ENCODE measurements at regions not wholly inside any gene's neighbourhood (a gene's known extent, or its start where the extent isn't known, plus 50 kb on each side); places are given as distances from the start of the nearest gene placed in this dataset.
"Not testable (repeated sequence)": the region's sequence is repeated elsewhere in the genome, so short reads cannot be mapped to it uniquely, and the experiment has no call there.

DNA sequence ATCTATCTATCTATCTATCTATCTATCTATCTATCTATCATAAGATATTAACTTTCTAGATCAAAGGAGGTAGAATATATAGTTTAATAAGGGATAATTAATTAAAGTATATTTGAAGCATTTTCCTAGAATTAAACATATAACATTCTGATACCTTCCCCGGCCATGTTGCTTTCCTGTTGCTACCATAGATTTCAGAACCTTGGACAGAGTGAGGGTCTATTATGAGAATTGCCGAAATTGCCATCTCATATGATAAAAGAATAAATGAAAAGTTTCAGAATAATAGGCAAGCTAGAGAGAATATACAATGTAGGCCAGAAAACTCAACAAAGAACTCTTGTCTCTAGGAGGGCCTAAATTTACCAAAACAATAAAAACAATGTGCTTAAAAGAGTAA is 706.1 kb upstream of the TMPRSS15 start:
- Histone ChIP-seq H3K79me1 (ENCODE audit: low read depth, low read length) (no peaks in the 10 kb centered on the region), H2AFZ (ENCODE audit: low read length) (no peak overlapping the region), H3K9ac (ENCODE audit: low read depth, low read length, poor library complexity) (no peak overlapping the region), H3K4me3 (ENCODE audit: low read length in 2 of 2) (no peak overlapping the region), H2BK120ac (ENCODE audit: low read depth, low read length) (no peak overlapping the region), H2BK15ac (ENCODE audit: low read length) (no peak overlapping the region), H4K91ac (ENCODE audit: low read depth, low read length, poor library complexity) (no peak overlapping the region), H2AK5ac (ENCODE audit: low read depth, low read length) (no peak overlapping the region), H3K9me3 (replicated peaks in 1 of 2; ENCODE audit: control insufficient read depth in 2 of 2, insufficient read depth in 1 of 2, low read depth in 1 of 2, low read length in 2 of 2) (no peaks in the 10 kb centered on the region), H3K4me2 (ENCODE audit: insufficient read depth, low read length, poor library complexity, severe bottlenecking) (no peak overlapping the region), H3K27ac (replicated peaks; ENCODE audit: low read length) (no peak overlapping the region), H3K4ac (ENCODE audit: low read length) (no peak overlapping the region), H3K4me1 (ENCODE audit: control insufficient read depth in 2 of 2, insufficient read depth in 1 of 2, low read depth in 1 of 2, low read length in 2 of 2) (no peaks in the 10 kb centered on the region), H3K18ac (ENCODE audit: low read length) (no peak overlapping the region), H3K14ac (ENCODE audit: low read length) (no peak overlapping the region), H4K8ac (ENCODE audit: low read depth, low read length) (no peak overlapping the region), H3K23ac (ENCODE audit: low read depth, low read length, poor library complexity) (no peak overlapping the region), H2BK12ac (ENCODE audit: low read length) (no peak overlapping the region), H3K36me3 (replicated peaks in 1 of 2; ENCODE audit: control insufficient read depth in 2 of 2, insufficient read depth in 2 of 2, low read length in 2 of 2) (no peaks in the 10 kb centered on the region), H3K27me3 (ENCODE audit: control insufficient read depth in 3 of 3, insufficient read depth in 3 of 3, low read depth in 1 of 3, low read length in 3 of 3) (no peaks in the 10 kb centered on the region), H2BK5ac (ENCODE audit: low read length) (no peak overlapping the region)
- DNase-seq (ENCODE audit: low spot score), result no peak
- no CpG with 5 or more reads among the region's 2 CpGs for WGBS, 2 donors (ENCODE audit: extremely low coverage in 2 of 2, insufficient read length in 2 of 2, insufficient replicate concordance in 1 of 2)

DNA sequence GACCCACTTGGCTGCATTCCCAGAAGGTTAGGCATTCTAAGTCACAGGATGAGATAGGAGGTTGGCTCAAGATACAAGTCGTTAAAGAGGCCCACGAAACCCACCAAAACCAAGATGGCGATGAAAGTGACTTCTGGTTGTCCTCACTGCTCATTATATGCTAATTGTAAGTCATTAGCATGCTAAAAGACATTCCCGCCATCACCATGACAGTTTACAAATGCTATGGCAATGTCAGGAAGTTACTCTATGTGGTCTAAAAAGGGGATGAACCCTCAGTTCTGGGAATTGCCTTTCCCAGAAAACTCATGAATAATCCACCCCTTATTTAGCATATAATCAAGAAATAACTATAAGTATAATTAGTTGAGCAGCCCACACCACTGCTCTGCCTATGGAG is 715.7 kb upstream of the TMPRSS15 start:
- H3K36me3 ChIP-seq (replicated peaks in 1 of 2; ENCODE audit: control insufficient read depth in 2 of 2, insufficient read depth in 2 of 2, low read length in 2 of 2); H3K4ac ChIP-seq (ENCODE audit: low read length); H3K4me2 ChIP-seq (ENCODE audit: insufficient read depth, low read length, poor library complexity, severe bottlenecking); H2BK120ac ChIP-seq (ENCODE audit: low read depth, low read length); H3K14ac ChIP-seq (ENCODE audit: low read length); H2BK12ac ChIP-seq (ENCODE audit: low read length); H4K8ac ChIP-seq (ENCODE audit: low read depth, low read length); H3K27ac ChIP-seq (replicated peaks; ENCODE audit: low read length); H2BK15ac ChIP-seq (ENCODE audit: low read length); H3K9ac ChIP-seq (ENCODE audit: low read depth, low read length, poor library complexity); H2BK5ac ChIP-seq (ENCODE audit: low read length); H3K4me3 ChIP-seq (ENCODE audit: low read length in 2 of 2); H3K27me3 ChIP-seq (ENCODE audit: control insufficient read depth in 3 of 3, insufficient read depth in 3 of 3, low read depth in 1 of 3, low read length in 3 of 3); H2AK5ac ChIP-seq (ENCODE audit: low read depth, low read length); H3K4me1 ChIP-seq (ENCODE audit: control insufficient read depth in 2 of 2, insufficient read depth in 1 of 2, low read depth in 1 of 2, low read length in 2 of 2); H3K9me3 ChIP-seq (replicated peaks in 1 of 2; ENCODE audit: control insufficient read depth in 2 of 2, insufficient read depth in 1 of 2, low read depth in 1 of 2, low read length in 2 of 2); H4K91ac ChIP-seq (ENCODE audit: low read depth, low read length, poor library complexity); H2AFZ ChIP-seq (ENCODE audit: low read length); DNase-seq (ENCODE audit: low spot score); H3K18ac ChIP-seq (ENCODE audit: low read length); H3K23ac ChIP-seq (ENCODE audit: low read depth, low read length, poor library complexity); H3K79me1 ChIP-seq (ENCODE audit: low read depth, low read length): not testable (repeated sequence)
- no CpG with 5 or more reads among the region's 4 CpGs for WGBS, 2 donors (ENCODE audit: extremely low coverage in 2 of 2, insufficient read length in 2 of 2, insufficient replicate concordance in 1 of 2)

DNA sequence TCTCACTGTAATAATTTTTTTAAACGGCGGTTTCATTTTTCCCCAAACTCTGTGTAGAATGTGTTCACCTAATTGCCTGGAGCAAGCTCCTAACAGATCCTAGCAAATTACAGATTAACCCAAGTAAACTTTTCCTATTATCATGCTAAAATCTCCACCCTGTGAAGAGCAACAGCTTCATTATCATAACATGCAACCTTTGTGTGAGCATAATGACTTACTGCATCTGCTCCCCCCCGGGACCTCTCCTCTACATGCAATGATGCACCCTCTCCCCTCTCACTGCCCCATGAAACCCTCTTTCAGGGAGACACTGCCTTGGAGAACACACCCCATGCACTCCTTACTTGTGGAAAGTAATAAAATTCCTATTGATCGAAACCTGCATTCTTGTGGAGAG is 717.0 kb upstream of the TMPRSS15 start:
- Histone ChIP-seq H3K4me2 (ENCODE audit: insufficient read depth, low read length, poor library complexity, severe bottlenecking) (no peak overlapping the region), H3K9ac (ENCODE audit: low read depth, low read length, poor library complexity) (no peak overlapping the region), H4K8ac (ENCODE audit: low read depth, low read length) (no peak overlapping the region), H3K36me3 (replicated peaks in 1 of 2; ENCODE audit: control insufficient read depth in 2 of 2, insufficient read depth in 2 of 2, low read length in 2 of 2) (no peaks in the 10 kb centered on the region), H3K14ac (ENCODE audit: low read length) (no peak overlapping the region), H3K27ac (replicated peaks; ENCODE audit: low read length) (no peak overlapping the region), H2BK12ac (ENCODE audit: low read length) (no peak overlapping the region), H4K91ac (ENCODE audit: low read depth, low read length, poor library complexity) (no peak overlapping the region), H3K27me3 (ENCODE audit: control insufficient read depth in 3 of 3, insufficient read depth in 3 of 3, low read depth in 1 of 3, low read length in 3 of 3) (no peaks in the 10 kb centered on the region), H2AK5ac (ENCODE audit: low read depth, low read length) (no peak overlapping the region), H2AFZ (ENCODE audit: low read length) (no peak overlapping the region), H3K4ac (ENCODE audit: low read length) (no peak overlapping the region), H3K9me3 (replicated peaks in 1 of 2; ENCODE audit: control insufficient read depth in 2 of 2, insufficient read depth in 1 of 2, low read depth in 1 of 2, low read length in 2 of 2) (no peaks in the 10 kb centered on the region), H3K4me1 (ENCODE audit: control insufficient read depth in 2 of 2, insufficient read depth in 1 of 2, low read depth in 1 of 2, low read length in 2 of 2) (peaks cover 0 to 4% of the 10 kb centered on the region in 2 donors), H2BK15ac (ENCODE audit: low read length) (no peak overlapping the region), H3K4me3 (ENCODE audit: low read length in 2 of 2) (no peak overlapping the region), H3K23ac (ENCODE audit: low read depth, low read length, poor library complexity) (no peak overlapping the region), H2BK5ac (ENCODE audit: low read length) (no peak overlapping the region), H3K79me1 (ENCODE audit: low read depth, low read length) (no peaks in the 10 kb centered on the region), H2BK120ac (ENCODE audit: low read depth, low read length) (no peak overlapping the region), H3K18ac (ENCODE audit: low read length) (no peak overlapping the region)
- DNase-seq (ENCODE audit: low spot score), result no peak
- no CpG with 5 or more reads among the region's 4 CpGs for WGBS, 2 donors (ENCODE audit: extremely low coverage in 2 of 2, insufficient read length in 2 of 2, insufficient replicate concordance in 1 of 2)

DNA sequence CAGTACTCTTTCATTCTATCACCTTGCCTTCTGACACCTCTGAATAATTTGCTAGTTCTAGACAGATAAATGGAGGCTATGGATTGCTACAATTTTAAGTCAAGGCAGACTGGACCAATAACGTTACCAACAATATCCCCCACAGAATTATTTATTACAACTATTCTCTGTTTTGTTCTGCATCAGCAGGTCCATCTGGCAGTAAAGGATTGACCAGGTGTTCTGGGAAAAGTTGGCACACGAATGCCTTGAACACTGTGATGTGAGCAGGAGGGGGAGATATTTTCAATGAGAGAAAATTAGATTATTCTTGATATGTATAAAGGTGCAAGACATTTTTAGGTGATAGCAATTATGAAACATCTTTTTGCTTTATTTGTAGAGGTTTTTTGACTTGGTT is 718.8 kb upstream of the TMPRSS15 start:
- WGBS, 2 donors (ENCODE audit: extremely low coverage in 2 of 2, insufficient read length in 2 of 2, insufficient replicate concordance in 1 of 2), result no CpG with 5 or more reads among the region's 2 CpGs
- H3K27me3 ChIP-seq (ENCODE audit: control insufficient read depth in 3 of 3, insufficient read depth in 3 of 3, low read depth in 1 of 3, low read length in 3 of 3), result no peaks in the 10 kb centered on the region
- H3K4me3 ChIP-seq (ENCODE audit: low read length in 2 of 2), result no peak overlapping the region
- H2AK5ac ChIP-seq (ENCODE audit: low read depth, low read length), result no peak overlapping the region
- H2BK15ac ChIP-seq (ENCODE audit: low read length), result no peak overlapping the region
- H3K4me1 ChIP-seq (ENCODE audit: control insufficient read depth in 2 of 2, insufficient read depth in 1 of 2, low read depth in 1 of 2, low read length in 2 of 2), result peaks cover 0 to 4% of the 10 kb centered on the region in 2 donors
- no peak overlapping the region for H2BK12ac ChIP-seq (ENCODE audit: low read length)
- H4K8ac ChIP-seq (ENCODE audit: low read depth, low read length), result no peak overlapping the region
- no peak overlapping the region for H3K4me2 ChIP-seq (ENCODE audit: insufficient read depth, low read length, poor library complexity, severe bottlenecking)
- no peak overlapping the region for H3K23ac ChIP-seq (ENCODE audit: low read depth, low read length, poor library complexity)
- no peak overlapping the region for H3K27ac ChIP-seq (replicated peaks; ENCODE audit: low read length)
- no peaks in the 10 kb centered on the region for H3K79me1 ChIP-seq (ENCODE audit: low read depth, low read length)
- no peaks in the 10 kb centered on the region for H3K36me3 ChIP-seq (replicated peaks in 1 of 2; ENCODE audit: control insufficient read depth in 2 of 2, insufficient read depth in 2 of 2, low read length in 2 of 2)
- H4K91ac ChIP-seq (ENCODE audit: low read depth, low read length, poor library complexity), result no peak overlapping the region
- H2BK5ac ChIP-seq (ENCODE audit: low read length), result no peak overlapping the region
- no peak overlapping the region for H3K4ac ChIP-seq (ENCODE audit: low read length)
- H3K18ac ChIP-seq (ENCODE audit: low read length), result no peak overlapping the region
- H2BK120ac ChIP-seq (ENCODE audit: low read depth, low read length), result no peak overlapping the region
- H3K9me3 ChIP-seq (replicated peaks in 1 of 2; ENCODE audit: control insufficient read depth in 2 of 2, insufficient read depth in 1 of 2, low read depth in 1 of 2, low read length in 2 of 2), result no peaks in the 10 kb centered on the region
- H3K14ac ChIP-seq (ENCODE audit: low read length), result no peak overlapping the region
- DNase-seq (ENCODE audit: low spot score), result no peak
- H3K9ac ChIP-seq (ENCODE audit: low read depth, low read length, poor library complexity), result no peak overlapping the region
- no peak overlapping the region for H2AFZ ChIP-seq (ENCODE audit: low read length)

All from neuronal stem cell (in vitro differentiated cells).